VCaP (cell line): ENCODE measurements at regions not wholly inside any gene's neighbourhood (a gene's known extent, or its start where the extent isn't known, plus 50 kb on each side); places are given as distances from the start of the nearest gene placed in this dataset.

Experiments
- H3K27ac ChIP-seq: fragments of 450-650 bp; 2 replicates; pipeline ENCODE4 v1.5.1; 2017
- TF ChIP-seq, protein P1 (sequence below): fragments of 450-650 bp; conservative IDR thresholded peaks from 2 replicates; pipeline ENCODE4 v1.5.1; 2017; ENCODE audit warnings: mild to moderate bottlenecking, moderate library complexity

GRCh38 chr2:16022548-16023240 lies 82.3 kb downstream of the MYCN start:
- no peak overlapping the region for H3K27ac ChIP-seq
- TF ChIP-seq, protein P1, sequence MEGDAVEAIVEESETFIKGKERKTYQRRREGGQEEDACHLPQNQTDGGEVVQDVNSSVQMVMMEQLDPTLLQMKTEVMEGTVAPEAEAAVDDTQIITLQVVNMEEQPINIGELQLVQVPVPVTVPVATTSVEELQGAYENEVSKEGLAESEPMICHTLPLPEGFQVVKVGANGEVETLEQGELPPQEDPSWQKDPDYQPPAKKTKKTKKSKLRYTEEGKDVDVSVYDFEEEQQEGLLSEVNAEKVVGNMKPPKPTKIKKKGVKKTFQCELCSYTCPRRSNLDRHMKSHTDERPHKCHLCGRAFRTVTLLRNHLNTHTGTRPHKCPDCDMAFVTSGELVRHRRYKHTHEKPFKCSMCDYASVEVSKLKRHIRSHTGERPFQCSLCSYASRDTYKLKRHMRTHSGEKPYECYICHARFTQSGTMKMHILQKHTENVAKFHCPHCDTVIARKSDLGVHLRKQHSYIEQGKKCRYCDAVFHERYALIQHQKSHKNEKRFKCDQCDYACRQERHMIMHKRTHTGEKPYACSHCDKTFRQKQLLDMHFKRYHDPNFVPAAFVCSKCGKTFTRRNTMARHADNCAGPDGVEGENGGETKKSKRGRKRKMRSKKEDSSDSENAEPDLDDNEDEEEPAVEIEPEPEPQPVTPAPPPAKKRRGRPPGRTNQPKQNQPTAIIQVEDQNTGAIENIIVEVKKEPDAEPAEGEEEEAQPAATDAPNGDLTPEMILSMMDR = no peak

DNA sequence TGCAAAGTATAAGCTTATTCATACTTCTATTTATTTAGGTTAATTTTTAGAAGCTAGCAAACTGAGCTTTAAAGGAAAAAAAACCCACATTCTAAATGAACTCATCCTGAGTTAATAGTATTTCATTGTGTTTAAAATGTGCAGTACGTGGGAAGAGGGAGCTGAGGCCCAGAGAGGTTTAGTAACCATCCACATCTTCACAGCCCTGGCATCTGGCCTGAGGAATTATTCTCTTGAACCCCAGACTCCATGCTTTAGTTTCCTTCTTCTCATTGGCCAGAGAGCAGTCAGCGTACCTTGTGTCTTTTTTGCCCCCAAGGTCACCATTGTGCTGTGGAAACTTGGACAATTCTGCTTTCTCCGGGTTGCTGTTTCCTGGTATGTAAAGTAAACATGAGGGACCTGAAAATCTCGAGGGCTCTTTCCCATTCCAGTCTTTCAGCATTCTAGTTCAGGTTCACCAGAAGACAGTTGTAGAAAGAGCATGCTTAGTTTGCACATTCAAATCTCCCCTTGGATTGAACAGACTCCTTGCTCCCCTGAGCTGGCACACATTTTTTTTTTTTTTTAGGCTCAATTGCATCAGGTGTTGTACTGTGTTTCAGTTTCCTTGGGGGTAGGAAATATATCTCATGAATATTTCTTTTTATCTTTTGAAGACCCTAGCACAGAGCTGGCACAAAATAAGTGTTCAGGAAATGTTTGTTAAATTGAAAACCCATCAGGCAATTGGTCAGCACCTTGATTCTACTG lies 81.4 kb downstream of the MYCN start:
- H3K27ac ChIP-seq = no peak overlapping the region
- TF ChIP-seq, protein P1 = no peak

DNA sequence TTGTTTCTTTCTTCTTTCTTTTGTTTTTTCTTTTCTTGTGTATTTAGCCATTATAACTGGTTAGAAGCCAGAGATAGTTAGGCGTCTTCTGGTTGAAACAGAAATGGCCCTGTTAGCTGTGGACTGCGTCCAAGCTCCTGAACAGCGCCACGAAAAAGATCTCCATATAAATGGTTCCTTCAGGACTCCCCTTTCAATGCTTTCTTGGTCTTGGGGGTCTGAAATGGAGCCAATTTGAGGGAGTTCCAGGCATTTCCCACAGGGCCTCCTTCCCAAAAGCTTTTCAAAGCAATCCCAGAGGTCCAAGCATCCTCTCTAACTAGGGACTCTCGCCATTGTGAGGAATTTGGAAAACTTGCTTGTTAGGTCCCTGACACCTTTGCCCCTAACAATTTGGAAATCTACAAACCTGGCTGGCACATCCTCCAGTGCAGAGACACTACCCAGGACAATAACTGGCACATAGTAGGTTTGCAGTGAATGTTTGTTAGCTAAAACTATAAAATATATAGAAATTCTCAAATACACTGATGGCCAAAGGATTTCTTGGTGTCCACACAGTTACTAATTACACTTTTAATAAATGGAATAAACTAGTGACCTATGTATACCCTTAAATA lies 80.1 kb downstream of the MYCN start:
- H3K27ac ChIP-seq = no peak overlapping the region
- TF ChIP-seq, protein P1 = no peak

DNA sequence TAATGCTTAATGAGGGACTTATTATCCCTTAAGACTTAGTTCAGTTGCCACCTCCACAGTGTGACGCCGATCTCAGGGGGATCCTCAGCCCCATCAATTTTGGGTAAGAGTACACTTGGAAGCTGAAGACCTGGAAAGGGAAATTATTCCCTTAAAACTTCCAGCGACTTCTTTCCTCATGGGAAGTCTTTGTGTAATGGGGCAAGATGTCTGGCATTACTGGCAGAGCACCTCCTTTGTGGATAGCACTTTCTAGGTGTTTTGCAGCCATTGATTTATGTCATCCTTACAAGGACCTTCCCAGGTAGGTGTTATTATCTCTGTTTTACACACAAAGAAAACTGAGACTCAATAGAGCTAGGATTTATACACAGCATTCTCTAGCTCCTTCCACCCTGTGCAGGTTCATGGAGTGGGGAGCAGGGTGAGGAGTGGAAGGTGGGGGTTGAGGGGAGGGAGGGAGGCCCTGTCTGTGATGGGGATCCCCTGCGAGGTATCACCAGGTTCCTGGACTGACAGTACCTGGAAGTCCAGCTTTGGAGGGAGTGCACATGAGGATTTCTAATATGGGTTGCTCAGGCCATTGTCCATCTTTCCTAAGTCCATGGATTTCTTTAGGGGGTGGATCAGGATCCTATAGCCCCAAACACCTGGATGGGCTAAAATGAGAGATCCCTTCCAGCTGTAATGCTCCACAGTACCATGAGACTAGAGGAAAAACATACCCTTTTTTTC lies 79.4 kb downstream of the MYCN start:
- no peak overlapping the region for H3K27ac ChIP-seq
- TF ChIP-seq, protein P1 = no peak

DNA sequence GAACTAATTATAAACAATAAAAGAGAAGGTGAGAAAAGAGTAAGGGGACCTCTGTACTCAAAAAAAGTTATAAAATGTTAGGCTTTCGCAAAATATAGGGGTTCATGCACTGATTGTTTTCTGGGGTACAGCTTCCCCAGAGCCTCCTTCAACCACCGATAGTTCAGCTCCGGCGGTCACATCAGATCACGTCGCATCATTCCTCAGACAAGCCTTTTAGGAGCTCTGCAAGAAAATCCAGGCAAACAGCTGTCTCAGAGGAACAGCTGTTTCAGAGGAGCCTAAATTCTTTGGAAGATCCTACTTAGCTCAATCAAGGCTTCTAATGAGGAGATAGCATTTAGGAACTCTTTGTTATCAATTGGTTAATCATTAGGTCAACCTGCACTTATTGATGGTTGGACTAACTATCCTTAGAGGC lies 78.7 kb downstream of the MYCN start:
- no peak overlapping the region for H3K27ac ChIP-seq
- TF ChIP-seq, protein P1 = no peak

GRCh38 chr2:16018277-16019059 lies 78.1 kb downstream of the MYCN start:
- no peak overlapping the region for H3K27ac ChIP-seq

More at GRCh38 chr2:16018277-16019059, 78.1 kb downstream of the MYCN start:
- TF ChIP-seq, protein P1 = no peak
